Activated naive CD4-positive, alpha-beta T cell treated with anti-CD3 and anti-CD28 coated beads, Interleukin-2, amount 50 U/mL, for 24 hours (primary cell): ENCODE measurements at regions not wholly inside any gene's neighbourhood (a gene's known extent, or its start where the extent isn't known, plus 50 kb on each side); places are given as distances from the start of the nearest gene placed in this dataset.

Source experiments
- H3K27ac Mint-ChIP-seq: one replicate; pipeline ENCODE4 v1.8.0; 2021; ENCODE audit warnings: mild to moderate bottlenecking, mixed read lengths
- H3K27me3 Mint-ChIP-seq: one replicate; pipeline ENCODE4 v1.8.0; 2021; ENCODE audit warnings: mixed read lengths
- H3K36me3 Mint-ChIP-seq: one replicate; pipeline ENCODE4 v1.8.0; 2021; ENCODE audit warnings: mixed read lengths
- H3K4me1 Mint-ChIP-seq: one replicate; pipeline ENCODE4 v1.8.0; 2021; ENCODE audit warnings: mixed read lengths
- H3K4me3 Mint-ChIP-seq: one replicate; pipeline ENCODE4 v1.8.0; 2021; ENCODE audit warnings: mild to moderate bottlenecking, mixed read lengths
- H3K9me3 Mint-ChIP-seq: one replicate; pipeline ENCODE4 v1.8.0; 2021; ENCODE audit warnings: mixed read lengths

DNA sequence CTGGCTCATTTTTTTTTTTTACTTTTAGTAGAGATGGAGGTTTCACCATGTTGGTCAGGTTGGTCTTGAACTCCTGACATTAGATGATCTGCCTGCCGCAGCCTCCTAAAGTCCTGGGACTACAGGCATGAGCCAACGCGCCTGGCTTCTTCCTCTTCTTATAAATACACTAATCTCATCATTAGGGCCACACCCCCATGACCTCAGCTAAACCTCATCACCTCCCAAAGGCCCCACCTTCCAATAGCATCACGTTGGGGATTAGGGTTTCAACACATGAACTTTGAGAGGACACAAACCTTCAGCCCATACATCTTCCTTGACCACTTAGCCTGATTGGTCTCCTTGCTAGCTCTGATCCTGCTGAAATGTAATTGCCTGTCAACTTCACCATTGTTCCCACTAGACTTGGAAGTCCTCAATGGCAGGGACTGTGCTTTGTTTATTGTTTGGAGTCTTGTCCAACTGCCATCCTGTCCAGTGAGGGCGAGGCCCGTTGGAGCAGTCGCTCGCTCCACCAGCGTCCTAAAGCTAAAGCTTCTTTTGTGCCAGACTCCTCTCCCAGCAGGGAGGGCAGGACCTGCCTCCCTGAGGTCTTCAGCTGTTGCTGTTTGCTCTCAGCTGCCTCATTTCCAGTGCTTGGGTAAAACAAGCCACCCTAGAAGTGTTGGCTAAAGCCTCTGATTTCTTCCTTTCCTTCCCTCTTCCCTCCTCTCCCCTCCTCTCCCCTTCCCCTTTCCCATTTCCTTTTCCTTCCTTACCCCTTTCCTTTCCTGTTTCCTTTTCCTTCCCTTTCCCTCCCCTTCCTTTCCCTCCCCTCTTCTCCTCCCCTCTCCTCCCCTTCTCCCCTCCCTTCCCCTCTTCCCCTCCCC, 85.3 kb downstream of the HAPSTR1 start:
- Mint-ChIP-seq H3K27ac (no peak overlapping the region), H3K27me3 (peaks cover 3% of the 10 kb centered on the region), H3K4me1 (no peaks in the 10 kb centered on the region), H3K36me3 (no peaks in the 10 kb centered on the region), H3K4me3 (no peak overlapping the region), H3K9me3 (no peaks in the 10 kb centered on the region)

DNA sequence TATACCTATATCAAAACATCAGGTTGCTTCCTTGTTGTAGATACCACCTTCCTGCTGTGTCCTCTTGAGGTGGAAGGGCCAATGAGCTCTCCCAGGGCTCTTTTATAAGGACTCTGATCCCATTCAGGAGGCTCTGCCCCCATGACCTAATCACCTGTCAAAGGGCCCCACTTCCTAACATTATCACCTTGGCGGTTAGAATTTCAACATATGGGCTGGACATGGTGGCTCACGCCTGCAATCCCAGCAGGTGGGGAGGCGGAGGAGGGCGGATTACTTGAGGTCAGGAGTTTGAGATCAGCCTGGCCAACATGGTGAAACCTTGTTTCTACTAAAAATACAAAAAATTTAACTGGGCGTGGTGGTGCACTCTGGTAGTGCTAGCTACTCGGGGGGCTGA, 86.4 kb downstream of the HAPSTR1 start:
- Mint-ChIP-seq H3K9me3 (no peaks in the 10 kb centered on the region), H3K27ac (no peak overlapping the region), H3K4me1 (no peaks in the 10 kb centered on the region), H3K27me3 (peaks cover 3% of the 10 kb centered on the region), H3K36me3 (no peaks in the 10 kb centered on the region), H3K4me3 (no peak overlapping the region)

DNA sequence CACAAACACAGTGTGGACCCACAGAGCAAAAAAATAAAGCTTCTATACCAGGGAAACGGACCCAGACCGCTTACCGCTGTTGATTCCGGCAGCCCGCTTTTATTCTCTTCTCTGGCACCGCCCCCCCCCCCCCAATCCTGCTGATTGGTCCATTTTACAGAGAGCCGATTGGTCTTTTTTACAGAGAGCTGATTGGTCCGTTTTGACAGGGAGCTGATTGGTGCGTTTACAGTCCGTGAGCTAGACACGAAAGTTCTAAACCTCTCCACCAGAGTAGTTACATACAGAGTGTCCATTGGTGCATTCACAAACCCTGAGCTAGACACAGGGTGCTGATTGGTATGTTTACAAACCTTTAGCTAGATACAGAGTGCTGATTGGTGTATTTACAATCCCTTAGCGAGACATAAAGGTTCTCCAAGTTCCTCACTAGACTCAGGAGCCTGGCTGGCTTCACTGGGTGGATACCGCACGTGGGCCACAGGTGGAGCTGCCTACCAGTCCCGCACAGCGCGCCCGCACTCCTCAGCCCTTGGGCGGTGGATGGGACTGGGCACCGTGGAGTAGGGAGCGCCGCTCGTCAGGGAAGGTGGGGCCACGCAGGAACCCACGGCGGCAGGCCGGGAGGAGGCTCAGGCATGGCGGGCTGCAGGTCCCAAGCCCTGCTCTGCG, 92.4 kb downstream of the HAPSTR1 start:
- Mint-ChIP-seq H3K9me3 (no peaks in the 10 kb centered on the region), H3K36me3 (no peaks in the 10 kb centered on the region), H3K27me3 (peaks cover 2% of the 10 kb centered on the region), H3K27ac (no peak overlapping the region), H3K4me3 (no peak overlapping the region), H3K4me1 (no peaks in the 10 kb centered on the region)

DNA sequence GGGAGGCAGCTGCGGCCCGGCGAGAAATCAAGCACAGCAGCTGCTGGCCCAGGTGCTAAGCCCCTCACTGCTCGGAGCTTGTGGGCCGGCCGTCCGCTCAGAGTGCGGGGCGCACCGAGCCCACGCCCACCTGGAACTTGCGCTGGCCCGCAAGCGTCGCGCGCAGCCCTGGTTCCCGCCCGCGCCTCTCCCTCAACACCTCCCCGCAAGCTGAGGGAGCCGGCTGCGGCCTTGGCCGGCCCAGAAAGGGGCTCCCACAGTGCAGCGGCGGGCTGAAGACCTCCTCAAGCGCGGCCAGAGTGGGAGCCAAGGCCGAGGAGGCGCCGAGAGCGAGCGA, 92.9 kb downstream of the HAPSTR1 start:
- peaks cover 2% of the 10 kb centered on the region for H3K27me3 Mint-ChIP-seq
- H3K4me1 Mint-ChIP-seq, result no peaks in the 10 kb centered on the region
- H3K9me3 Mint-ChIP-seq, result no peaks in the 10 kb centered on the region
- H3K36me3 Mint-ChIP-seq, result no peaks in the 10 kb centered on the region
- no peak overlapping the region for H3K4me3 Mint-ChIP-seq
- no peak overlapping the region for H3K27ac Mint-ChIP-seq

DNA sequence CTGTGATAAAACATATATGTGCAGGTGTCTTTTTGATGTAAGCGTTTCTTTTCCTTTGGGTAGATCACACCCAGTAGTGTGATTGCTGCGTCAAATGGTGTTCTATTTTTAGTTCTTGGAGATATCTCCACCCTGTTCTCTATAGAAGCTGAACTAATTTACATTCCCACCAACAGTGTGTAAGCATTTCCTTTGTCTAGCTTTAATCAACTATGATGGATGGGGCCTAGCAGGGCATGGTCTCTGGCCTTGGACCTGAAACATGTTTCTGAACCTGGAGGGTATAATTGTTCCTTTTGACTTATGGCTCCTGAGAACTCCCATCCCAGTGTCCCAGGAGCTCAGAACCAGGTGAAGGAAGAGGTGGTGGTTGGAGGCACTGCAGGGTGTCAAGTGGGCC, 93.9 kb downstream of the HAPSTR1 start:
- Mint-ChIP-seq H3K4me3 (no peak overlapping the region), H3K27me3 (peaks cover 2% of the 10 kb centered on the region), H3K9me3 (no peaks in the 10 kb centered on the region), H3K27ac (no peak overlapping the region), H3K36me3 (no peaks in the 10 kb centered on the region), H3K4me1 (no peaks in the 10 kb centered on the region)

DNA sequence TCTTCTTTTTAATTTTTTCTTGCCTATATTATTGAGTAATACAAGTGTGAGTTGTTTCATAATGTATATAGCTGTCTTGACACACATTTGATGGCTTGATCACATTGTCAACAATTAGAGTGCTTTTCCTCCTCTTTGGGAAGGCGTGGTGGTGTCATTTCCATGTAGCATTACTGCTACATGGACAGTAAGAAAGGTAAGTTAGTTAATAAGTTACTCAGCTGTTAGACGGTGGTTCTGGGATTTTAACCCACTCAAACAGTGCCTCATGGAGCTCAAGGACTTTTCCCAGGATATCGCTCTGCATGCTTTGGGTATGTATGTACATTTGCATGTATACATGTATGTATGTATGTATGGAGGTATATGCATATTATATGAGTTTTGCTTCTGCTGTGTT, 94.6 kb downstream of the HAPSTR1 start:
- Mint-ChIP-seq H3K36me3 (no peaks in the 10 kb centered on the region), H3K27ac (no peak overlapping the region), H3K4me1 (no peaks in the 10 kb centered on the region), H3K4me3 (no peak overlapping the region), H3K9me3 (no peaks in the 10 kb centered on the region), H3K27me3 (peaks cover 2% of the 10 kb centered on the region)

DNA sequence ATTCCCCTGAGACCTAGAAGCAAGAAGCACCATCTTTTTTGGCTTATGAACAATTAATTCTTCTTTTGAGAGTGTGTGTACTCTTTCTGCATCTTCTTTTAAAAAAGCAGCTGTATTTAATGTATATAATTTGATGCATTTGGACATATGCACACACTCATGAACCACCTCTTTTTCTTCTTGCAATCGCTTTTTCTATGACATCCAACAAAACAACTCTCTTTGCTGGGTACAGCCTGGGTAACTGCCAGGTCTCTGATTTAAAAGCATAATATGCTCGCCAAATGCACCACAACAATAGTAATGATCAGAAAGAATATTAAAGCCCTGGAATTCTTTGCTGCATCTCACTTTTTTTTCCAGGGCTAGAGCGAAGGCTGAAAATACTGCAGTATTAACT, 97.3 kb downstream of the HAPSTR1 start:
- Mint-ChIP-seq H3K27ac (no peak overlapping the region), H3K4me3 (no peak overlapping the region), H3K36me3 (no peaks in the 10 kb centered on the region), H3K9me3 (no peaks in the 10 kb centered on the region), H3K27me3 (peaks cover 2% of the 10 kb centered on the region), H3K4me1 (no peaks in the 10 kb centered on the region)

DNA sequence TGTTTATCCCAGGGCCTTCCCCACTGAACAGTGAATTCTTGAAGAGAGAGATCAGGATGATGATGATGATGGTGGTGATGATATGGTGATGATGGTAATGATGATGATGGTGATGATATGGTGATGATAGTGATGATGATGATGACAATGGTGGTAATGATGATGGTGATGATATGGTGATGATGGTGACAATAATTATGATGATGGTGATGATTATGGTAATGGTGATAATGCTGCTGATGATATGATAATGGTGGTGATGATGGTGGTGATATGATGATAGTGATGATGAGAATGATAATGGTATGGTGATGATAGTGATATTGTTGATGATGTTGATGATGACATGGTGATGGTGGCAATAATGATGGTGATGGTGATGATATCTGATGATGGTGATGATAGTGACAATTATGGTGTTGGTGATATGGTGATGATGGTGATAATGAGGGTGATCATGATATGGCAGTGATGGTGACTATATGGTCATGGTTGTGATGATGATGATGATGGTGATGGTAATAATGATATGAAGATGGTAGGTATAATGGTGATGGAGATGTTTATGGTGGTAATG, 99.9 kb downstream of the HAPSTR1 start:
- Mint-ChIP-seq H3K4me3 (no peak overlapping the region), H3K27ac (no peak overlapping the region), H3K4me1 (no peaks in the 10 kb centered on the region), H3K27me3 (no peaks in the 10 kb centered on the region), H3K9me3 (no peaks in the 10 kb centered on the region), H3K36me3 (no peaks in the 10 kb centered on the region)

DNA sequence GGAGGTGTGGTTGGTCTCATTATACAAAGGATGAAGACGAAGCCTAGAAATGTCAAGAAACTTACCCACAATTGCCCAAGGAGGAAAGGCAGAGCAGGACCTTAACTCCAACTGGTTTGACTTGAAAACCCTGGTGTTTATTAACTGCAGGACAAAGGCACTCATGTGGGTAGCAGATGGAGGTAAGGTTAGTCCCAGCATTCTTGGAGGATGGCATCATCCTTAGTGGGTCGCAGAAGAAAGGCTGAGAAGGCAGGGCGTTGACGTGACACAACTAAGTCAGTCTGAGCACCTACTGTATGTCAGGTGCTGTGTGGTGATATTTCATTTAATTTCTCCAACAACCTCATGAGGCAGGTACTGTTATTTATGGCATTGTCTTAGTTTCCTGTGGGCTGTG, 101.3 kb downstream of the HAPSTR1 start:
- H3K4me3 Mint-ChIP-seq, result no peak overlapping the region

DNA sequence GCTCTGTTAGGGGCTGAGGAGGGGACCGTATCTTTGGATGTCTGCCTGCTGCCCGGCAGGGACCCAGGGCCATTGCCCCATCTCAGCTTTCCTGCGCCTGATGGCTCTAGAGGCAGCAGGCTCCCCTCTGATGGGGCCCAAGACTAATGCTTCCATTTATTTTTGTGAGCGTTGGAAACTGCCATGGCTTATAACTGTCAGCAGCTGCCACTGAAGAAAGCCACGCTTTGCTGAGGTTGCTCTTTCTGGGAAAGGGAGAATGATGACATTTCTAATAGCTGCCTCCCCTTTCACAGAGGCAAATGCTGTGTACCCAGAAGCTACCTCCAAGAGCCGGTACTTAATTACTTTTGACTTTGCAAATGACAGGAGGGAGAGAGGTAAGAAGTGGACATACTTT, 103.8 kb downstream of the HAPSTR1 start:
- Mint-ChIP-seq H3K4me3 (no peak overlapping the region), H3K27me3 (peaks cover 5% of the 10 kb centered on the region), H3K9me3 (no peaks in the 10 kb centered on the region), H3K36me3 (no peaks in the 10 kb centered on the region), H3K27ac (no peak overlapping the region), H3K4me1 (no peaks in the 10 kb centered on the region)

More for the DNA sequence above, 101.3 kb downstream of the HAPSTR1 start:
- Mint-ChIP-seq H3K36me3 (no peaks in the 10 kb centered on the region), H3K4me1 (no peaks in the 10 kb centered on the region), H3K9me3 (no peaks in the 10 kb centered on the region), H3K27me3 (no peaks in the 10 kb centered on the region), H3K27ac (no peak overlapping the region)

DNA sequence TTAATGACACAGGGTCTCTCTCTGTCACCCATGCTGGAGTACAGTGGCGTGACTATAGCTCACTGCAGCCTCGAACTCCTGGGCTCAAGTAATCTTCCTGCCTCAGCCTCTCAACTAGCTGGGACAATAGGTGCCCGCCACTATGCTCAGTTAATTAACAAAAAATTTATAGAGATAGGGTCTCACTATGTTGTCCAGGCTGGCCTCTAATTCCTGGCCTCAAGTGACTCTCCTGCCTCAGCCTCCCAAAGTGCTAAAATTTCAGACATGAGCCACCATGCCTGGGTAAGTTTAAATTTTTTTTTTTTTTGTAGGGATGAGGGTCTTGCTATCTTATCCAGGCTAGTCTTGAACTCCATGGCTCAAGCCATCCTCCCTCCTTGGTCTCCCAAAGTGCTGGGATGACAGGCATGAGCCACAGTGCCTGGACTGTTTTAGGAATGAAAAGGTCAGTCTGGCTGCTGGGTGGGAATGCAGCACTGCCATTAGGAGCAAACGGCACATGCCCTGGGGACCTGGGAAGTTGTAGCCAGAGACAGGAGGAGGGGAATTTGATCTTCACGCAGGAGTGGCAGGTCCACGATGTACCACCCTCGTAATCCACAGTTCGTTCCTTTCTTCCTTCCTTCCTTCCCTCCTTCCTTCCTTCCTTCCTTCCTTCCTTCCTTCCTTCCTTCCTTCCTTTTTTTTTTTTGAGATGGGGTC, 106.7 kb downstream of the HAPSTR1 start:
- peaks cover 5% of the 10 kb centered on the region for H3K27me3 Mint-ChIP-seq
- H3K36me3 Mint-ChIP-seq, result no peaks in the 10 kb centered on the region
- H3K4me3 Mint-ChIP-seq, result no peak overlapping the region
- H3K4me1 Mint-ChIP-seq, result no peaks in the 10 kb centered on the region
- H3K27ac Mint-ChIP-seq, result no peak overlapping the region
- no peaks in the 10 kb centered on the region for H3K9me3 Mint-ChIP-seq

DNA sequence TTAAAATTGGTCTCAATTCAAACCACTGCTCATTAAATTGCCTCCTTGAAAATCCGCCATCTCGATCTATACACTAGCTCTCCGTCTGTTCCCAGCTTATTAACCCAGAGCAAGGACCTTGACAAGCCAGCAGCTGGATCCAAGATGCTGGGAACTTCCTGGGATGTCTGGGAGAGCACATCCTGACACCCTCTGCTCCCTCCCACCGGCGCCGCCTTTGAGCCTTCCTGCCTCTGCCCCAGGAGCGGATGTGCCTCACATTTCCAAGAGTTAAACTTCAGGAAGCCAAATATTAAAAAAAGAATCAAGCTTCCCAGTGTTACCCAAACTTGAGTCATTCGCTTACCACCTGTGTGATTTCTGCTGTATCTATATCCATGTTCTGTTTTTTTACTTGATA, 107.9 kb downstream of the HAPSTR1 start:
- peaks cover 6% of the 10 kb centered on the region for H3K27me3 Mint-ChIP-seq
- no peaks in the 10 kb centered on the region for H3K4me1 Mint-ChIP-seq
- no peak overlapping the region for H3K4me3 Mint-ChIP-seq
- no peak overlapping the region for H3K27ac Mint-ChIP-seq
- H3K36me3 Mint-ChIP-seq, result no peaks in the 10 kb centered on the region
- H3K9me3 Mint-ChIP-seq, result no peaks in the 10 kb centered on the region

DNA sequence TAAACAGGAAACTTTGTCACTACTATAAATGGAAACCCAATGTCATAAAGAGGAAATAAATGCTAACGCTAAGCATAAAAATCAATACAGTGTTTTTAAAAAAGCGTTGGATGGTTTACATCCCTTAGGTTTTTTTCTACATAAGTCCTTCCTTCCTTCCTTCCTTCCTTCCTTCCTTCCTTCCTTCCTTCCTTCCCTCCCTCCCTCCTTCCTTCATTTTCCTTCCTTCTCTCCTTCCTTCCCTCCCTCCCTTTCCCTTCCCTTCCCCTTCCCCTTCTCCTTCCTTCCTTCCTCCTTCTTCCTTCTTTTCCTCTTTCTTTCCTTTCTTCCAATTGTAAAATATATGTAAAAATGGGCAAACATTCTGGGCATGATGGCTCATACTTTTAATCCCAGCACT, 108.3 kb downstream of the HAPSTR1 start:
- peaks cover 8% of the 10 kb centered on the region for H3K27me3 Mint-ChIP-seq
- H3K27ac Mint-ChIP-seq, result no peak overlapping the region
- H3K36me3 Mint-ChIP-seq, result no peaks in the 10 kb centered on the region
- no peaks in the 10 kb centered on the region for H3K9me3 Mint-ChIP-seq
- no peaks in the 10 kb centered on the region for H3K4me1 Mint-ChIP-seq
- H3K4me3 Mint-ChIP-seq, result no peak overlapping the region

DNA sequence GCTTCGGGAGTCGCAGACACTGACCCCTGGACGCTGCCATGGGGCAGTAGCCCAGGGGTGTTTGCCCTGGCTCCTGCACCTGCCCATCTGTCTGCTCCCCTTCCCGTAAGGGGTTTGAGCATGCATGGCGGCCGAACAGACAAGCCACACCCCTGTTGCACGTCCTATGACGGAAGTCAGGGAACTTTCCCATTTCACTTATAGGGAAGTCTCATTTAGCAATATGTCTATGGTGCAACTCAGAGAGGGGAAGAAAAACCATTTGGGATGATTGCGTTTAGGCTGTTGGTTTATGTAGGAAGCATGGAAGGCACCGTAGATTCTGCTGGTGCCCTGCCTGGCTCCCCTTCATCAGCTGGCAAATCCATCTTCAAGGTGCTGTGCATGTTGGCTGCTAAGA, 112.5 kb downstream of the HAPSTR1 start:
- Mint-ChIP-seq H3K4me3 (no peak overlapping the region), H3K9me3 (no peaks in the 10 kb centered on the region), H3K36me3 (no peaks in the 10 kb centered on the region), H3K27ac (no peak overlapping the region), H3K4me1 (no peaks in the 10 kb centered on the region), H3K27me3 (peaks cover 17% of the 10 kb centered on the region)

DNA sequence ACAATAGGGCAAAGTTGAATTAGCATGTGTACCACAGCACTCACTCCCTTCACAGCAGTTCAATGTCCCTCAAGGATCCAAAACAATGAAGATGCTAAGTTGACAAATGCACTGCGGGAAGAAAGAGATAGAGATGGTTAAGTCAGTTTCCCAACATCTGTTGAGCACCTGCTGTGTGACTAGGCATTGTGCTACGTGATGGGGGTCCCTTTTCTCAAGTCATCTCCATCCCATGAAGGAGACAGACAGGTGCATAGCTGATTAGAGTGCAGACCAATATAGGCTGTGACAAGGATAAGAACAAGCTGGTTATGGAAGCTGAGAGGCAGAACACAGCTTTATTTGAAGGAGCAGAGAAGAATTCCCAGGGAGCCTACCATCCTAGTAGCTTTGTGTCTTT, 114.2 kb downstream of the HAPSTR1 start:
- H3K4me3 Mint-ChIP-seq, result no peak overlapping the region
- H3K27me3 Mint-ChIP-seq, result peaks cover 13% of the 10 kb centered on the region
- H3K27ac Mint-ChIP-seq, result no peak overlapping the region

DNA sequence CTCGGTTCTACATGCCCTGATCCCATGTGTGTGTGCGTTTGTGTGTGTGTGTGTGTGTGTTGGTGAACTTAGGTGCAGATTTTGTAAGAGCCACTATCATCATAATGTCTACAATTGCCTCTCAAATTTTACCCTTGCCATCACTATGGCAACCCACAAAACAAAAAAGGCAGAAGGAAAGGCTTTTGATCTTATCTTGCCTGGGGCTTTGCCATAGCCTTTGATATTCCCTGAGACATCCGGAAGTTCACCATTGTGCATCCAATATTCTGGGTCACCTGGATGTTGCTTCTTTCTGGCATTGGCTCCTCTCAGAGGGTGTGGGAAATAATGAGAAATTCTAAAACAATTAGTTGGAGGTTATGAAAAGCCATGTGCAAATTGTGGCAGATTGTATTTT, 114.7 kb downstream of the HAPSTR1 start:
- Mint-ChIP-seq H3K36me3 (no peaks in the 10 kb centered on the region), H3K27me3 (peaks cover 13% of the 10 kb centered on the region), H3K9me3 (no peaks in the 10 kb centered on the region), H3K4me1 (no peaks in the 10 kb centered on the region), H3K27ac (no peak overlapping the region), H3K4me3 (no peak overlapping the region)

More for the DNA sequence above, 114.2 kb downstream of the HAPSTR1 start:
- Mint-ChIP-seq H3K9me3 (no peaks in the 10 kb centered on the region), H3K4me1 (no peaks in the 10 kb centered on the region), H3K36me3 (no peaks in the 10 kb centered on the region)
